ENCODE measurements at regions not wholly inside any gene's neighbourhood (a gene's known extent, or its start where the extent isn't known, plus 50 kb on each side); places are given as distances from the start of the nearest gene placed in this dataset.

DNA sequence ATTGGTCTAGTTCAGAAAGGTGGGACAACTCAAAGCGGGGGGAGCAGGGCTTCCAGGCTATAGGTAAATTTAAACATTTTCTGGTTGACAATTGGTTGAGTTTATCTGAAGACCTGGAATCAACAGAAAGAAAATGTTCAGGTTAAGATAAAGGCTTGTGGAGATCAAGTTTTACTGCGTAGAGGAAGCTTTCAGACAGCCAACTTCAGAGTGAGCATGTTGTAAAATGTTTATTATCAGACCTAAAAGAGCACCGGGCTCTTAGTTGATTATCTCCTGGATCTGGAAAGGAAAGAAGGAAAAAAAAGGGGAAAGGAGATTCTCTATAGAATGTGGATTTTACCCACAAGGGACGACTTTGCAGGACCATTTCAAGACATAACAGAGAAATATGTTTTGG is 227.0 kb upstream of the SH3BP4 start:
- TF ChIP-seq, protein P1, sequence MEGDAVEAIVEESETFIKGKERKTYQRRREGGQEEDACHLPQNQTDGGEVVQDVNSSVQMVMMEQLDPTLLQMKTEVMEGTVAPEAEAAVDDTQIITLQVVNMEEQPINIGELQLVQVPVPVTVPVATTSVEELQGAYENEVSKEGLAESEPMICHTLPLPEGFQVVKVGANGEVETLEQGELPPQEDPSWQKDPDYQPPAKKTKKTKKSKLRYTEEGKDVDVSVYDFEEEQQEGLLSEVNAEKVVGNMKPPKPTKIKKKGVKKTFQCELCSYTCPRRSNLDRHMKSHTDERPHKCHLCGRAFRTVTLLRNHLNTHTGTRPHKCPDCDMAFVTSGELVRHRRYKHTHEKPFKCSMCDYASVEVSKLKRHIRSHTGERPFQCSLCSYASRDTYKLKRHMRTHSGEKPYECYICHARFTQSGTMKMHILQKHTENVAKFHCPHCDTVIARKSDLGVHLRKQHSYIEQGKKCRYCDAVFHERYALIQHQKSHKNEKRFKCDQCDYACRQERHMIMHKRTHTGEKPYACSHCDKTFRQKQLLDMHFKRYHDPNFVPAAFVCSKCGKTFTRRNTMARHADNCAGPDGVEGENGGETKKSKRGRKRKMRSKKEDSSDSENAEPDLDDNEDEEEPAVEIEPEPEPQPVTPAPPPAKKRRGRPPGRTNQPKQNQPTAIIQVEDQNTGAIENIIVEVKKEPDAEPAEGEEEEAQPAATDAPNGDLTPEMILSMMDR (IDR thresholded peaks at IDR 0.05; ENCODE audit: low read depth, low read length) = no peak
- DNase-seq (ENCODE audit: extremely low read depth, low read depth) = no peak

DNA sequence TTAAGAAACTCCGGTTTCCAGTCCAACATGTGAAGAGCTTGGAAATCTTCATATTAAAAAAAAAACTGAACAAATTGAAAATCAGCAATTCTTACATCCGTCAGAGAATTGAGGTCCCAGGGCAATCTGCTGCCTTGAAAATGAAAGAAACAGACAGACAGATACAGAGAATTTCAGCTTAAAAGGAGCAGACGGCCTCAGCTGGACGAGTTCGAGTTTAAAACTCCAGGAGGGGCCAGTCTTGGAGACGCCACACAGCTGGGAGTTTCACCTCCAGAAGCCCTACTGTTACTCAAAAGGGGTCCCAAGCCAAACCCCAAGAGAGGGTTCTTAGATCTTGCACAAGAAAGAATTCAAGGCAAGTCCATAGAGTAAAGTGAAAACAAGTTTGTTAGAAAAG is 226.5 kb upstream of the ARL4C start:
- TF ChIP-seq, protein P1 (IDR thresholded peaks at IDR 0.05; ENCODE audit: low read depth, low read length) = no peak
- no peak for DNase-seq (ENCODE audit: extremely low read depth, low read depth)

DNA sequence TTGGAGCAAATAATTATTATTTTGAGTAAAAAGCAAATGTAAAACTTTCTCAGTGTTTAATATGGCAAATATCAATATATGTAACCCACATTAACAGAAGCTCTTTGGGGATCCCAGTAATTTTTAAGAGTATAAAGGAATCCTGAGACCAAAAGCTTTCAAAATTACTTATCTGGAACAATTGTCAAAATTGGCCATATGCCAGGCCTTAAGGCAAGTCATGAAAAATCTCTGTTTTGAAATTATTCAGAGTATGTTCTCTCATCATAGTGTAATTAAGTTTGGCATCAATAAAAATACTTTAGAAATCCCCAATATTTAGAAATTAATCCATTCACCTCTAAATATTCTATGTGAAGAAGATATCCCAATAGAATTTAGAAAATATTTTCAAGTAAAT is 225.3 kb upstream of the ARL4C start:
- TF ChIP-seq, protein P1 (IDR thresholded peaks at IDR 0.05; ENCODE audit: low read depth, low read length) = no peak
- no peak for DNase-seq (ENCODE audit: extremely low read depth, low read depth)

DNA sequence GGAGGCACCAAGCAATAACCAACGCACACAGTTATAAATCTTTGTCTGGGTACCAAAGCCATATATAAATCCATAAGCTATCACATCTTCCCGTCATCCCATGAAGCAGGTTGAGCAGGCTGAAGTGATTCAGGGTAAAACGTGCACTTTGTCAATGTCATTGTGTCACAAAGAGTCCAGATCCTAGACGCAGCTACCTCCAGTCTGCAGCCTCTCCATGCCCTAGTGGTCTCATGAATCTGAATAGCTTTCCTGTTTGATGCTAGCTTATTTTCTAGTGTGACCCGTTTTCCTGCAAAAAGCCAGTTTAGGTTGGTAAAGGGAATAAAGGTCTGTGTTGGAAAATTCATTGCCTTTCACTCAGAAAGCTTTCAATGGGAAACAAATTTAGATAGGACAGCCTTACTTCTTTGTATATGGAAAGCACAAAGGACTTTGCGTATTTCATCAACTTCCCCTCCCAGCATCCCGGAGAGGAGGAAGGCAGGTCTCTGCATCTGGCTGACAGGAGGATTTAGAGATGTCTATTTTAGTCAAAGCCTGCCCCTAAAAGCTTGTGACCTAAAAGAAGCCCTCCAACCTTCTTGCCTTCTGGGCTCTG is 222.3 kb upstream of the ARL4C start:
- TF ChIP-seq, protein P1 (IDR thresholded peaks at IDR 0.05; ENCODE audit: low read depth, low read length) = no peak

DNA sequence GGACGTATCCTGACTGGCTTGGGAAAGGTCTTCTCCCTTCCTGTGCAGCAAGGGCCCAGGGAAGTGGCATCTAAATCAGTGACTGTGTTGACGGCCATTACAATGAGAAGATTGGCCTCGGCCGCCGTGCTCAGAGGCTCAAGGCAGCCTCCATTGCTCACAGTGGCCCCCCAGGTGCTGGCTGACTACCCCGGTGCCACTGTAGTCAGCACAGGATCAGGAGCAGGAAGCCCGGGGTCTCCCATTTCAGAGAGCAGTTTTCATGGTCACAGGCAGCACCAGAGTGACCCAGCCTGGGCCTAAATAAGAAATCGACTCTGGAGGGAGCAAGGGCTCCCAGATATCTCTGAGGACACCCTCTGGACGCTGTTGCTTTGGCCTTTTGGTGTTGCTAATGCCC is 219.4 kb upstream of the ARL4C start:
- no peak for DNase-seq (ENCODE audit: extremely low read depth, low read depth)
- TF ChIP-seq, protein P1 (IDR thresholded peaks at IDR 0.05; ENCODE audit: low read depth, low read length) = no peak

More for the DNA sequence above, 222.3 kb upstream of the ARL4C start:
- no peak for DNase-seq (ENCODE audit: extremely low read depth, low read depth)

DNA sequence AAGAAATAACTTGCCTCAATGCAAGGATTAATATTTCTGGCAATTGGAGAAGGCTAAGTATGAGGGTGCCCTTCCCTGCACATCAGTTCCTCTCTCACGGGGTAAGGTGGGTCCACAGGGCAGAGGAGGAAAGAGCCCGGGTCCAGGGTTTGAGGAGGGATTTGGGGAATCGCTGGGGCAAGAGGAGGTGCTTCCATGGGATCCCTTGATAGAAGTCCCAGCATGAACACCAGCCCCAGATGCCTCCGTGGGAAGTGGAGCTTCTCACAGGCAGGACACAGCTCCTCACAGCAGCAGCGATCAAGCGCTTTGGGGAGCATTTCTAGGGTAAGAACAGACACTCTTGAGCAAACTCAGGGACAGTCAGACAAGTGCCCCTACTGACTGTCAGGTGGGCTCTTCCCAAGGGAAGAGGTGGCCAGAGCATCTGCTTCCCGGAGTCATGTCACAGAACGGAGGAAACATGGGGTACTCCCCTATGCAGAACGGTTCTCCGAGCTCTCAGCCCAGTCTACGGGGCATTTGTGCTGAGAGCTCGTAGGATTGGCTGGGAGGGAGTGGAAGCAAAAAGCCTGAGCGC is 218.9 kb upstream of the ARL4C start:
- DNase-seq (ENCODE audit: extremely low read depth, low read depth) = no peak
- TF ChIP-seq, protein P1 (IDR thresholded peaks at IDR 0.05; ENCODE audit: low read depth, low read length) = no peak

DNA sequence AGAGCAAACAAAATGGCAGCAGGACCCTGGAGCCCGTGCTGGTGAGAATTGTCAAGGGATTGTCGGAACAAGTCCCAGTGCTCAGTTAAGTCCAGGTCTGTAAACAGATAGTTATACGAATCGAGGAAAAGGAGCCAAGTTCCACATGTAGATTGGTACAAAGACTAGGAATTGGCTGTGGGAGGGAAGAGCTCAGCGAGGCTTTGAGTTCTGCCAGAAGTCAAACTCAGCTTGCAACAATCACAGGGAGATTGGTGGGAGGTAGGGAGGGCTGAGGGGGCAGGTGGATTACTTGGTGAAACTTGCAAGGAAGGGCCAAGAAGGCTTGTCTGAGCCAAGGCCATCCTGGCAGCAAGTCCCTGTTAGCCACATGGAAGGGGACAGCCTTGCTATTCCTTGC is 217.8 kb upstream of the ARL4C start:
- DNase-seq (ENCODE audit: extremely low read depth, low read depth) = no peak
- TF ChIP-seq, protein P1 (IDR thresholded peaks at IDR 0.05; ENCODE audit: low read depth, low read length) = no peak
